Liver (tissue), 8 donors: ENCODE measurements at regions not wholly inside any gene's neighbourhood (a gene's known extent, or its start where the extent isn't known, plus 50 kb on each side); places are given as distances from the start of the nearest gene placed in this dataset.

Source experiments
- DNase-seq: peaks from one replicate; pipeline ENCODE4 v3.0.0-alpha.2; 2017; ENCODE audit warnings: low spot score
- H3K27ac ChIP-seq, 2 donors: one replicate each; pipeline ENCODE4 v1.7.0; 2013; ENCODE audit warnings: inconsistent platforms in 2 of 2, low read length in 2 of 2, control low read depth in 1 of 2, low read depth in 1 of 2, mild to moderate bottlenecking in 1 of 2
- H3K27me3 ChIP-seq, 4 donors: one replicate each; pipeline versions ENCODE4 v1.6.1 to v1.7.0; 2013; ENCODE audit warnings: low read length in 3 of 4, inconsistent platforms in 1 of 4, mild to moderate bottlenecking in 1 of 4, moderate library complexity in 1 of 4; ENCODE audit not compliant: control insufficient read depth in 4 of 4, insufficient read depth in 4 of 4
- H3K36me3 ChIP-seq, 4 donors: one replicate each; pipeline versions ENCODE4 v1.6.1 to v1.7.0; 2013; ENCODE audit warnings: low read length in 3 of 4, mild to moderate bottlenecking in 3 of 4, low read depth in 1 of 4, moderate library complexity in 1 of 4; ENCODE audit not compliant: control insufficient read depth in 4 of 4, insufficient read depth in 3 of 4
- H3K4me1 ChIP-seq, 4 donors: one replicate each; pipeline versions ENCODE4 v1.6.1 to v1.7.0; 2013; ENCODE audit warnings: low read length in 3 of 4, mild to moderate bottlenecking in 3 of 4, moderate library complexity in 1 of 4; ENCODE audit not compliant: control insufficient read depth in 4 of 4, insufficient read depth in 4 of 4
- H3K4me3 ChIP-seq, 3 donors: one replicate each; pipeline versions ENCODE4 v1.6.1 to v1.7.0; 2013; ENCODE audit warnings: low read length in 3 of 3, control low read depth in 1 of 3, low read depth in 1 of 3, mild to moderate bottlenecking in 1 of 3
- H3K9ac ChIP-seq, 2 donors: one replicate each; pipeline ENCODE4 v1.7.0; 2013; ENCODE audit warnings: low read length in 2 of 2, mild to moderate bottlenecking in 2 of 2, moderate library complexity in 2 of 2, control low read depth in 1 of 2, low read depth in 1 of 2
- H3K9me3 ChIP-seq, 4 donors: one replicate each; pipeline versions ENCODE4 v1.6.1 to v1.7.0; 2013; ENCODE audit warnings: low read length in 3 of 4; ENCODE audit not compliant: control insufficient read depth in 4 of 4
- ATF3 ChIP-seq: IDR thresholded peaks from 2 replicates; pipeline ENCODE4 v1.6.1; 2016; ENCODE audit warnings: antibody characterized with exemption
- EGR1 ChIP-seq, 2 donors: IDR thresholded peaks; 2 replicates each; pipeline ENCODE4 v1.6.1; 2016 to 2018; ENCODE audit warnings: antibody characterized with exemption in 2 of 2, low read depth in 2 of 2
- FOXA1 ChIP-seq: IDR thresholded peaks from 2 replicates; pipeline ENCODE4 v1.6.1; 2016; ENCODE audit warnings: antibody characterized with exemption
- FOXA2 ChIP-seq: IDR thresholded peaks from 2 replicates; pipeline ENCODE4 v1.6.1; 2016; ENCODE audit warnings: antibody characterized with exemption
- GABPA ChIP-seq, 2 donors: IDR thresholded peaks in 1 of 2; conservative IDR thresholded peaks in 1 of 2; 2 replicates each; pipeline ENCODE4 v1.6.1; 2016; ENCODE audit warnings: antibody characterized with exemption in 2 of 2, mild to moderate bottlenecking in 1 of 2, moderate library complexity in 1 of 2
- HNF4A ChIP-seq, 2 donors: conservative IDR thresholded peaks; 2 replicates each; pipeline ENCODE4 v1.6.1; 2016; ENCODE audit warnings: antibody characterized with exemption in 2 of 2, mild to moderate bottlenecking in 2 of 2
- HNF4G ChIP-seq: IDR thresholded peaks from 2 replicates; pipeline ENCODE4 v1.6.1; 2016; ENCODE audit warnings: antibody characterized with exemption
- JUND ChIP-seq, 2 donors: IDR thresholded peaks; 2 replicates each; pipeline ENCODE4 v1.6.1; 2016; ENCODE audit warnings: antibody characterized with exemption in 2 of 2
- RAD21 ChIP-seq, 2 donors: IDR thresholded peaks; 2 replicates each; pipeline ENCODE4 v1.6.1; 2016; ENCODE audit warnings: antibody characterized with exemption in 2 of 2, mild to moderate bottlenecking in 2 of 2
- RXRA ChIP-seq, 2 donors: IDR thresholded peaks; 2 replicates each; pipeline ENCODE4 v1.6.1; 2017 to 2018; ENCODE audit warnings: antibody characterized with exemption in 2 of 2, mild to moderate bottlenecking in 1 of 2
- TAF1 ChIP-seq: conservative IDR thresholded peaks from 2 replicates; pipeline ENCODE4 v1.6.1; 2016; ENCODE audit warnings: antibody characterized with exemption, mild to moderate bottlenecking
- WGBS: extraction: QIAGEN DNeasy Blood & Tissue Kit; methylation state at CpG from one replicate; pipeline ENCODE4 v1.1.7; 2013; 5-methylcytosine and 5-hydroxymethylcytosine counted together
- TF ChIP-seq, protein P1 (sequence below): IDR thresholded peaks from 2 replicates; pipeline ENCODE4 v1.6.1; 2016; ENCODE audit warnings: antibody characterized with exemption, mild to moderate bottlenecking
- TF ChIP-seq, protein P2 (sequence below): fragments of 150-350 bp; IDR thresholded peaks from 2 replicates; pipeline ENCODE4 v1.5.1; 2017; ENCODE audit warnings: improper control_type of control experiment, low read depth, low read length; ENCODE audit not compliant: missing input control
- TF ChIP-seq, protein P3 (sequence below): IDR thresholded peaks from 2 replicates; pipeline ENCODE4 v1.6.1; 2016; ENCODE audit warnings: antibody characterized with exemption
- TF ChIP-seq, protein P4 (sequence below): IDR thresholded peaks from 2 replicates; pipeline ENCODE4 v1.6.1; 2016; ENCODE audit warnings: antibody characterized with exemption
- donor health status: healthy.
- donor health status: healthy.
- donor health status: healthy.
- donor health status: healthy.
- donor health status: healthy.

GRCh38 chr2:49369650-49370049 lies 215.3 kb upstream of the FSHR start (continued):
- TF ChIP-seq, protein P1, sequence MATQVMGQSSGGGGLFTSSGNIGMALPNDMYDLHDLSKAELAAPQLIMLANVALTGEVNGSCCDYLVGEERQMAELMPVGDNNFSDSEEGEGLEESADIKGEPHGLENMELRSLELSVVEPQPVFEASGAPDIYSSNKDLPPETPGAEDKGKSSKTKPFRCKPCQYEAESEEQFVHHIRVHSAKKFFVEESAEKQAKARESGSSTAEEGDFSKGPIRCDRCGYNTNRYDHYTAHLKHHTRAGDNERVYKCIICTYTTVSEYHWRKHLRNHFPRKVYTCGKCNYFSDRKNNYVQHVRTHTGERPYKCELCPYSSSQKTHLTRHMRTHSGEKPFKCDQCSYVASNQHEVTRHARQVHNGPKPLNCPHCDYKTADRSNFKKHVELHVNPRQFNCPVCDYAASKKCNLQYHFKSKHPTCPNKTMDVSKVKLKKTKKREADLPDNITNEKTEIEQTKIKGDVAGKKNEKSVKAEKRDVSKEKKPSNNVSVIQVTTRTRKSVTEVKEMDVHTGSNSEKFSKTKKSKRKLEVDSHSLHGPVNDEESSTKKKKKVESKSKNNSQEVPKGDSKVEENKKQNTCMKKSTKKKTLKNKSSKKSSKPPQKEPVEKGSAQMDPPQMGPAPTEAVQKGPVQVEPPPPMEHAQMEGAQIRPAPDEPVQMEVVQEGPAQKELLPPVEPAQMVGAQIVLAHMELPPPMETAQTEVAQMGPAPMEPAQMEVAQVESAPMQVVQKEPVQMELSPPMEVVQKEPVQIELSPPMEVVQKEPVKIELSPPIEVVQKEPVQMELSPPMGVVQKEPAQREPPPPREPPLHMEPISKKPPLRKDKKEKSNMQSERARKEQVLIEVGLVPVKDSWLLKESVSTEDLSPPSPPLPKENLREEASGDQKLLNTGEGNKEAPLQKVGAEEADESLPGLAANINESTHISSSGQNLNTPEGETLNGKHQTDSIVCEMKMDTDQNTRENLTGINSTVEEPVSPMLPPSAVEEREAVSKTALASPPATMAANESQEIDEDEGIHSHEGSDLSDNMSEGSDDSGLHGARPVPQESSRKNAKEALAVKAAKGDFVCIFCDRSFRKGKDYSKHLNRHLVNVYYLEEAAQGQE: no peak

DNA sequence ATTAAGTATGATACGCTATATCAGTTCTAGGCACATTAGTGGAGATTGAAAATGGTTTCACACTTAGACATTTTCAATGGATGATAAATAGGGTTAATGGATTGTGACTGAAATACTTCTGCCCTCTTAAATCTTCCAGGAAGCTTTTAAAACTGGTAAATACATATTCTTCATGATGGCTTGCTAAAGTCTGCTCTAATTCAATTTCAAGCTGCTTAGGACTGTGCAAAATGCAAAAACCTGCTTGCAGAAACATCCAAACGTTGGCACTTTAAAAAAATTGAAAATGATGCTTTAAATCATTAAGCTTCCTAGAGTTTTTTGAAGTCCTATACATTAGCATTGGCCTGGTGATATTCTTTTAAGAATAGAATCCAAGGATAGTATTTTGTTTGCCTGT lies 214.8 kb upstream of the FSHR start:
- Histone ChIP-seq H3K9me3 (no peaks in the 10 kb centered on the region), H3K27me3 (no peaks in the 10 kb centered on the region), H3K9ac (no peak overlapping the region), H3K4me1 (no peaks in the 10 kb centered on the region), H3K36me3 (no peaks in the 10 kb centered on the region), H3K4me3 (no peak overlapping the region), H3K27ac (no peak overlapping the region)
- TF ChIP-seq HNF4A (conservative IDR thresholded peaks at IDR 0.05) (no peak), JUND (IDR thresholded peaks at IDR 0.05) (no peak), EGR1 (IDR thresholded peaks at IDR 0.05; ENCODE audit: low read depth in 2 of 2) (no peak), TAF1 (no peak), RXRA (IDR thresholded peaks at IDR 0.05) (no peak), GABPA (IDR thresholded peaks at IDR 0.05 in 1 of 2, conservative IDR thresholded peaks at IDR 0.05 in 1 of 2) (no peak)
- TF ChIP-seq, protein P2, sequence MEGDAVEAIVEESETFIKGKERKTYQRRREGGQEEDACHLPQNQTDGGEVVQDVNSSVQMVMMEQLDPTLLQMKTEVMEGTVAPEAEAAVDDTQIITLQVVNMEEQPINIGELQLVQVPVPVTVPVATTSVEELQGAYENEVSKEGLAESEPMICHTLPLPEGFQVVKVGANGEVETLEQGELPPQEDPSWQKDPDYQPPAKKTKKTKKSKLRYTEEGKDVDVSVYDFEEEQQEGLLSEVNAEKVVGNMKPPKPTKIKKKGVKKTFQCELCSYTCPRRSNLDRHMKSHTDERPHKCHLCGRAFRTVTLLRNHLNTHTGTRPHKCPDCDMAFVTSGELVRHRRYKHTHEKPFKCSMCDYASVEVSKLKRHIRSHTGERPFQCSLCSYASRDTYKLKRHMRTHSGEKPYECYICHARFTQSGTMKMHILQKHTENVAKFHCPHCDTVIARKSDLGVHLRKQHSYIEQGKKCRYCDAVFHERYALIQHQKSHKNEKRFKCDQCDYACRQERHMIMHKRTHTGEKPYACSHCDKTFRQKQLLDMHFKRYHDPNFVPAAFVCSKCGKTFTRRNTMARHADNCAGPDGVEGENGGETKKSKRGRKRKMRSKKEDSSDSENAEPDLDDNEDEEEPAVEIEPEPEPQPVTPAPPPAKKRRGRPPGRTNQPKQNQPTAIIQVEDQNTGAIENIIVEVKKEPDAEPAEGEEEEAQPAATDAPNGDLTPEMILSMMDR: no peak
- DNase-seq: no peak
- 44% methylated on average over 2 of the region's 2 CpGs for WGBS

DNA sequence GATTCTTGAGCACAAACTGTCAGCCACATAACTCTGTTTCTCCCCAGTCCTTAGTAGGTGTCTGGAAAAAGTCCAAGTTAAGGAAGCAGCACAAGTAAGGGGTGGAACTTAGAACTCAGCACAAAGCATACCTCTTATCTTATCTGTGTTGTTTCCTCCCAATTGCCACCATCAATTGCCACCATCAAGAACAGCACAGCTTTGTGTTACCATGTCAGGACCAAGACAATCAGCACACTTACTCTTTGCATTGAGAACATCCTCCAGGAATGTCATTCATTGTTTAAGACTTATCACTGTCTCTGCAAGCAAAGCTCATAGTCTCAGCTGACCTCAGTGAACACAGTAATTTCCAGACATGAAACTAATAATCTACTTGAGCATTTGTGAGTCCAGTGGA lies 212.7 kb upstream of the FSHR start:
- no peaks in the 10 kb centered on the region for H3K27me3 ChIP-seq
- no peak overlapping the region for H3K9ac ChIP-seq
- no peak overlapping the region for H3K4me3 ChIP-seq
- H3K4me1 ChIP-seq: no peaks in the 10 kb centered on the region
- H3K27ac ChIP-seq: no peak overlapping the region
- no peaks in the 10 kb centered on the region for H3K9me3 ChIP-seq
- no peak for TF ChIP-seq ATF3
- TF ChIP-seq EGR1 (IDR thresholded peaks at IDR 0.05; ENCODE audit: low read depth in 2 of 2): no peak
- TF ChIP-seq, protein P3, sequence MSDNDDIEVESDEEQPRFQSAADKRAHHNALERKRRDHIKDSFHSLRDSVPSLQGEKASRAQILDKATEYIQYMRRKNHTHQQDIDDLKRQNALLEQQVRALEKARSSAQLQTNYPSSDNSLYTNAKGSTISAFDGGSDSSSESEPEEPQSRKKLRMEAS: no peak
- no peaks in the 10 kb centered on the region for H3K36me3 ChIP-seq
- no peak for DNase-seq

GRCh38 chr2:49360407-49360767 lies 206.1 kb upstream of the FSHR start:
- no peaks in the 10 kb centered on the region for H3K9me3 ChIP-seq
- H3K4me3 ChIP-seq: no peak overlapping the region
- no peaks in the 10 kb centered on the region for H3K4me1 ChIP-seq
- H3K9ac ChIP-seq: no peak overlapping the region
- H3K36me3 ChIP-seq: no peaks in the 10 kb centered on the region
- H3K27ac ChIP-seq: no peak overlapping the region
- no peak for DNase-seq
- WGBS: 41% methylated on average over 2 of the region's 2 CpGs
- no peaks in the 10 kb centered on the region for H3K27me3 ChIP-seq
- TF ChIP-seq TAF1 (no peak), FOXA1 (no peak), RAD21 (IDR thresholded peaks at IDR 0.05) (no peak), HNF4G (no peak), GABPA (IDR thresholded peaks at IDR 0.05 in 1 of 2, conservative IDR thresholded peaks at IDR 0.05 in 1 of 2) (no peak), FOXA2 (no peak), ATF3 (no peak)
- TF ChIP-seq, protein P4, sequence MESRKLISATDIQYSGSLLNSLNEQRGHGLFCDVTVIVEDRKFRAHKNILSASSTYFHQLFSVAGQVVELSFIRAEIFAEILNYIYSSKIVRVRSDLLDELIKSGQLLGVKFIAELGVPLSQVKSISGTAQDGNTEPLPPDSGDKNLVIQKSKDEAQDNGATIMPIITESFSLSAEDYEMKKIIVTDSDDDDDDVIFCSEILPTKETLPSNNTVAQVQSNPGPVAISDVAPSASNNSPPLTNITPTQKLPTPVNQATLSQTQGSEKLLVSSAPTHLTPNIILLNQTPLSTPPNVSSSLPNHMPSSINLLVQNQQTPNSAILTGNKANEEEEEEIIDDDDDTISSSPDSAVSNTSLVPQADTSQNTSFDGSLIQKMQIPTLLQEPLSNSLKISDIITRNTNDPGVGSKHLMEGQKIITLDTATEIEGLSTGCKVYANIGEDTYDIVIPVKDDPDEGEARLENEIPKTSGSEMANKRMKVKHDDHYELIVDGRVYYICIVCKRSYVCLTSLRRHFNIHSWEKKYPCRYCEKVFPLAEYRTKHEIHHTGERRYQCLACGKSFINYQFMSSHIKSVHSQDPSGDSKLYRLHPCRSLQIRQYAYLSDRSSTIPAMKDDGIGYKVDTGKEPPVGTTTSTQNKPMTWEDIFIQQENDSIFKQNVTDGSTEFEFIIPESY: no peak
- TF ChIP-seq, protein P1: no peak
